AG04450 (cell line): ENCODE measurements at regions not wholly inside any gene's neighbourhood (a gene's known extent, or its start where the extent isn't known, plus 50 kb on each side); places are given as distances from the start of the nearest gene placed in this dataset.
"Not testable (repeated sequence)": the region's sequence is repeated elsewhere in the genome, so short reads cannot be mapped to it uniquely, and the experiment has no call there.

Source experiments
- CTCF ChIA-PET: fragments of 300-600, 350-600 bp; formaldehyde crosslinking; extraction: SDS; loops from one replicate; lab custom pipeline; 2022; ENCODE audit warnings: antibody characterized with exemption, inconsistent platforms; lab: Charles Lee
- POLR2A ChIA-PET: fragments of 350-600 bp; formaldehyde crosslinking; extraction: SDS; loops from one replicate; lab custom pipeline; 2021; ENCODE audit warnings: antibody characterized with exemption, inconsistent platforms; lab: Yijun Ruan, JAX
- DNase-seq: peaks from one replicate; pipeline ENCODE4 v3.0.0-alpha.2; 2011; ENCODE audit warnings: low read depth, low spot score
- H3K27ac ChIP-seq: one replicate; pipeline ENCODE4 v1.5.1; 2012; ENCODE audit warnings: low read depth, low read length, control low read depth
- H3K27me3 ChIP-seq: one replicate; pipeline ENCODE4 v1.6.0; 2012; ENCODE audit warnings: low read length; ENCODE audit not compliant: control insufficient read depth, insufficient read depth
- H3K4me3 ChIP-seq: 2 replicates; pipeline ENCODE4 v1.5.1; 2011; ENCODE audit warnings: mild to moderate bottlenecking, low read depth, low read length, control low read depth
- H3K9me3 ChIP-seq: 2 replicates; pipeline ENCODE4 v1.5.1; 2012; ENCODE audit warnings: low read length; ENCODE audit not compliant: control insufficient read depth, insufficient read depth
- CTCF ChIP-seq: IDR thresholded peaks from 2 replicates; pipeline ENCODE4 v1.5.1; 2011; ENCODE audit warnings: low read depth, low read length, control low read depth, inconsistent platforms

GRCh38 chr3:103295974-103296570, 861.3 kb downstream of the ZPLD1 start:
- CTCF ChIA-PET: no interaction called here
- DNase-seq: no peak
- Histone ChIP-seq H3K4me3 (no peak overlapping the region), H3K9me3 (no peaks in the 10 kb centered on the region), H3K27me3 (no peaks in the 10 kb centered on the region), H3K27ac (no peak overlapping the region)
- POLR2A ChIA-PET: no interaction called here
- TF ChIP-seq CTCF: peak; percentile 39

GRCh38 chr3:103297502-103297901, 862.7 kb downstream of the ZPLD1 start:
- H3K27ac ChIP-seq, CTCF ChIA-PET, POLR2A ChIA-PET, H3K9me3 ChIP-seq, H3K4me3 ChIP-seq, DNase-seq, H3K27me3 ChIP-seq: not testable (repeated sequence)

- ChIA-PET POLR2A (no interaction called here), CTCF (no interaction called here)
- DNase-seq: no peak
- Histone ChIP-seq H3K9me3 (no peaks in the 10 kb centered on the region), H3K27ac (no peak overlapping the region), H3K4me3 (no peak overlapping the region), H3K27me3 (no peaks in the 10 kb centered on the region)
- TF ChIP-seq CTCF: no peak
Measured at GRCh38 chr3:103306104-103306503, 871.3 kb downstream of the ZPLD1 start.

GRCh38 chr3:103308921-103309320, 874.1 kb downstream of the ZPLD1 start:
- H3K27ac ChIP-seq: no peak overlapping the region
- ChIA-PET POLR2A (no interaction called here), CTCF (no interaction called here)
- H3K4me3 ChIP-seq: no peak overlapping the region
- no peak for DNase-seq
- no peak for TF ChIP-seq CTCF
- no peaks in the 10 kb centered on the region for H3K27me3 ChIP-seq
- no peaks in the 10 kb centered on the region for H3K9me3 ChIP-seq

GRCh38 chr3:103319912-103320311, 885.1 kb downstream of the ZPLD1 start:
- Histone ChIP-seq H3K27me3 (no peaks in the 10 kb centered on the region), H3K27ac (no peak overlapping the region), H3K4me3 (no peak overlapping the region), H3K9me3 (no peaks in the 10 kb centered on the region)
- TF ChIP-seq CTCF: no peak
- POLR2A ChIA-PET: no interaction called here
- DNase-seq: no peak
- CTCF ChIA-PET: no interaction called here
